PC-3 (cell line): ENCODE measurements at regions not wholly inside any gene's neighbourhood (a gene's known extent, or its start where the extent isn't known, plus 50 kb on each side); places are given as distances from the start of the nearest gene placed in this dataset.

Source experiments
- ATAC-seq: fragments of 200-7000 bp; cut with Tn5 transposase; 2 replicates; pipeline ENCODE4 v1.9.1; 2020; ENCODE audit warnings: mild to moderate bottlenecking, moderate library complexity
- BruUV-seq: library from RNA; stranded (reverse); fragments of 400-500 nt; replicated peaks from 2 replicates; lab custom pipeline; 2021; lab: Mats Ljungman, UMichigan
- CTCF ChIA-PET: fragments of 300-600 bp; sonication (Branson Sonifier 250); formaldehyde crosslinking; loops from one replicate; lab custom pipeline; 2022; ENCODE audit warnings: antibody characterized with exemption; lab: Charles Lee
- POLR2A ChIA-PET: fragments of 300-600 bp; sonication (Branson Sonifier 250); formaldehyde crosslinking; loops from one replicate; lab custom pipeline; 2022; ENCODE audit warnings: antibody characterized with exemption; ENCODE audit not compliant: unreplicated experiment; lab: Charles Lee
- DNase-seq: peaks from one replicate; pipeline ENCODE4 v3.0.0-alpha.2; 2015
- H2AFZ ChIP-seq: fragments of 300-600 bp; sonication (generic); 2 replicates; pipeline ENCODE4 v1.6.0; 2016; ENCODE audit warnings: antibody characterized with exemption, low read length
- H3F3A ChIP-seq: fragments of 300-600 bp; sonication (generic); one replicate; pipeline ENCODE4 v1.6.0; 2017; ENCODE audit warnings: antibody characterized with exemption, low read length, control low read depth, mild to moderate bottlenecking; ENCODE audit not compliant: unreplicated experiment
- H3K27ac ChIP-seq: fragments of 300-600 bp; sonication (generic); 2 replicates; pipeline ENCODE4 v1.5.1; 2016; ENCODE audit warnings: mild to moderate bottlenecking, low read length
- H3K27me3 ChIP-seq: fragments of 300-600 bp; sonication (generic); 2 replicates; pipeline ENCODE4 v1.6.1; 2016; ENCODE audit warnings: low read length, mixed read lengths
- H3K36me3 ChIP-seq: fragments of 300-600 bp; sonication (generic); 2 replicates; pipeline ENCODE4 v1.6.1; 2016; ENCODE audit warnings: low read depth, mixed run types, low read length, mixed read lengths
- H3K4me1 ChIP-seq: fragments of 300-600 bp; sonication (generic); 2 replicates; pipeline ENCODE4 v1.5.1; 2016; ENCODE audit warnings: low read length; ENCODE audit not compliant: insufficient read depth
- H3K4me2 ChIP-seq: fragments of 300-600 bp; sonication (generic); 2 replicates; pipeline ENCODE4 v1.6.0; 2016; ENCODE audit warnings: low read length
- H3K4me3 ChIP-seq: fragments of 300-600 bp; sonication (generic); 2 replicates; pipeline ENCODE4 v1.5.1; 2016; ENCODE audit warnings: mild to moderate bottlenecking, low read length, mixed read lengths
- H3K79me2 ChIP-seq: fragments of 300-600 bp; sonication (generic); 2 replicates; pipeline ENCODE4 v1.6.1; 2017; ENCODE audit warnings: low read length, mixed read lengths
- H3K9ac ChIP-seq: fragments of 300-600 bp; sonication (generic); 2 replicates; pipeline ENCODE4 v1.6.0; 2016; ENCODE audit warnings: mild to moderate bottlenecking, low read length
- H3K9me2 ChIP-seq: fragments of 300-600 bp; sonication (generic); replicated peaks from 2 replicates; pipeline ENCODE4 v1.6.1; 2016; ENCODE audit warnings: mixed run types, low read length, mixed read lengths
- H3K9me3 ChIP-seq: fragments of 300-600 bp; sonication (generic); 2 replicates; pipeline ENCODE4 v1.6.1; 2016; ENCODE audit warnings: low read length, mixed read lengths
- H4K20me1 ChIP-seq: fragments of 300-600 bp; sonication (generic); 2 replicates; pipeline ENCODE4 v1.6.1; 2016; ENCODE audit warnings: low read length, mixed read lengths
- CTCF ChIP-seq: fragments of 300-600 bp; sonication (generic); conservative IDR thresholded peaks from 2 replicates; pipeline ENCODE4 v1.5.1; 2017; ENCODE audit warnings: antibody characterized with exemption, low read depth, mild to moderate bottlenecking, low read length
- EZH2 ChIP-seq: fragments of 300-600 bp; sonication (generic); IDR thresholded peaks from one replicate; pipeline ENCODE4 v1.6.1; 2017; ENCODE audit warnings: antibody characterized with exemption, mild to moderate bottlenecking, low read length; ENCODE audit not compliant: unreplicated experiment
- EZH2phosphoT487 ChIP-seq: fragments of 300-600 bp; sonication (generic); IDR thresholded peaks from 2 replicates; pipeline ENCODE4 v1.6.1; 2018; ENCODE audit warnings: mild to moderate bottlenecking, antibody characterized with exemption, low read length, borderline replicate concordance
- intact Hi-C: fragments of 100-400 bp; cut with micrococcal nuclease; formaldehyde crosslinking; loops from 2 replicates; pipeline ENCODE4 v1.9.0; 2023

GRCh38 chr15:77702211-77702957 lies 69.7 kb upstream of the LINGO1 start:
- peak; percentile 31; the same call in 1 of the 2 replicates for ATAC-seq
- no peak overlapping the region for H2AFZ ChIP-seq
- no peaks in the 10 kb centered on the region for H3K4me1 ChIP-seq
- H3K4me2 ChIP-seq: no peak overlapping the region
- no peaks in the 10 kb centered on the region for H3K79me2 ChIP-seq
- H3K9ac ChIP-seq: no peak overlapping the region
- no peaks in the 10 kb centered on the region for H3K9me2 ChIP-seq
- peak; percentile 36 for DNase-seq
- peaks cover 20% of the 10 kb centered on the region for H3K27me3 ChIP-seq
- H3K36me3 ChIP-seq: no peaks in the 10 kb centered on the region
- no peak overlapping the region for H3K4me3 ChIP-seq
- POLR2A ChIA-PET: no interaction called here
- no peaks in the 10 kb centered on the region for H3F3A ChIP-seq
- intact Hi-C loops: no loop called here
- TF ChIP-seq EZH2phosphoT487 (no peak), CTCF (no peak)
- no peak overlapping the region for H3K27ac ChIP-seq
- no peaks in the 10 kb centered on the region for H4K20me1 ChIP-seq
- no peaks in the 10 kb centered on the region for H3K9me3 ChIP-seq
- CTCF ChIA-PET: no interaction called here
- BruUV-seq: no TSS peak

- Histone ChIP-seq H2AFZ (no peak overlapping the region), H3K27me3 (peaks cover 29% of the 10 kb centered on the region), H3F3A (no peaks in the 10 kb centered on the region), H3K9ac (no peak overlapping the region), H3K79me2 (no peaks in the 10 kb centered on the region), H3K9me3 (no peaks in the 10 kb centered on the region), H3K4me1 (no peaks in the 10 kb centered on the region), H3K36me3 (no peaks in the 10 kb centered on the region), H3K9me2 (no peaks in the 10 kb centered on the region), H3K27ac (no peak overlapping the region), H4K20me1 (no peaks in the 10 kb centered on the region), H3K4me2 (no peak overlapping the region), H3K4me3 (no peak overlapping the region)
- TF ChIP-seq EZH2phosphoT487: no peak
- no peak for TF ChIP-seq EZH2
- TF ChIP-seq CTCF: no peak
- DNase-seq: no peak
- CTCF ChIA-PET: no interaction called here
- BruUV-seq: no TSS peak
- POLR2A ChIA-PET: no interaction called here
- no peak for ATAC-seq
- intact Hi-C loops: no loop called here
These were observed 65.8 kb upstream of the LINGO1 start for GRCh38 chr15:77698481-77698880.

GRCh38 chr15:77697893-77698292 lies 65.2 kb upstream of the LINGO1 start:
- DNase-seq (no peak), ATAC-seq (no peak)
- no peak overlapping the region for H3K27ac ChIP-seq
- no peak for TF ChIP-seq CTCF
- TF ChIP-seq EZH2: no peak
- no peak for TF ChIP-seq EZH2phosphoT487
- H3K9me2 ChIP-seq: no peaks in the 10 kb centered on the region
- H2AFZ ChIP-seq: no peak overlapping the region
- CTCF ChIA-PET: no interaction called here
- intact Hi-C loops: no loop called here
- H3K4me3 ChIP-seq: no peak overlapping the region
- H4K20me1 ChIP-seq: no peaks in the 10 kb centered on the region
- no peaks in the 10 kb centered on the region for H3K4me1 ChIP-seq
- no peak overlapping the region for H3K9ac ChIP-seq
- H3K79me2 ChIP-seq: no peaks in the 10 kb centered on the region
- H3K27me3 ChIP-seq: peaks cover 35% of the 10 kb centered on the region
- no peaks in the 10 kb centered on the region for H3K36me3 ChIP-seq
- H3K4me2 ChIP-seq: no peak overlapping the region
- no TSS peak for BruUV-seq
- POLR2A ChIA-PET: no interaction called here
- no peaks in the 10 kb centered on the region for H3K9me3 ChIP-seq
- H3F3A ChIP-seq: no peaks in the 10 kb centered on the region
